Uterus (tissue), 3 donors: ENCODE measurements at regions not wholly inside any gene's neighbourhood (a gene's known extent, or its start where the extent isn't known, plus 50 kb on each side); places are given as distances from the start of the nearest gene placed in this dataset.

Experiments
- DNase-seq, 2 donors: peaks; one replicate each; pipeline ENCODE4 v3.0.0-alpha.2; 2019 to 2020
- H3K27ac ChIP-seq, 2 donors: fragments of 200-600 bp; sonication (generic); 1 replicate in 1 of 2; 2 replicates in 1 of 2; pipeline ENCODE4 v1.5.1; 2016 to 2018
- H3K27me3 ChIP-seq, 2 donors: fragments of 200-600 bp; sonication (generic); one replicate each; pipeline ENCODE4 v1.5.1; 2018 to 2019; ENCODE audit warnings: control low read depth in 1 of 2
- H3K36me3 ChIP-seq, 2 donors: fragments of 200-600 bp; sonication (generic); one replicate each; pipeline ENCODE4 v1.5.1; 2019; ENCODE audit warnings: control low read depth in 1 of 2
- H3K4me1 ChIP-seq, 2 donors: fragments of 200-600 bp; sonication (generic); one replicate each; pipeline ENCODE4 v1.5.1; 2018 to 2019; ENCODE audit warnings: control low read depth in 1 of 2
- H3K4me3 ChIP-seq, 2 donors: fragments of 200-600 bp; sonication (generic); 1 replicate in 1 of 2; 2 replicates in 1 of 2; pipeline ENCODE4 v1.5.1; 2018 to 2019; ENCODE audit warnings: mild to moderate bottlenecking in 1 of 2
- H3K9me3 ChIP-seq, 2 donors: fragments of 200-600 bp; sonication (generic); one replicate each; pipeline ENCODE4 v1.5.1; 2019; ENCODE audit warnings: control low read depth in 1 of 2
- POLR2A ChIP-seq, 2 donors: fragments of 450-650 bp; IDR thresholded peaks; one replicate each; pipeline ENCODE4 v1.6.1; 2016; ENCODE audit warnings: antibody characterized with exemption in 2 of 2, mild to moderate bottlenecking in 1 of 2, moderate library complexity in 1 of 2
- intact Hi-C: fragments of 100-400 bp; cut with DNase I; formaldehyde crosslinking; loops from one replicate; pipeline ENCODE4 v1.15.1; 2023; ENCODE audit warnings: low total_unique reads
- TF ChIP-seq, protein P1 (sequence below), 4 experiments: fragments of 200-600 bp in 2 of 4; fragments of 450-650 bp in 2 of 4; sonication (generic) in 2 of 4; IDR thresholded peaks; one replicate each; pipeline ENCODE4 v1.5.1; 2016 to 2019; ENCODE audit warnings: antibody characterized with exemption in 4 of 4, mild to moderate bottlenecking in 2 of 4, moderate library complexity in 1 of 4
- donor health status: DM: yes; HTN: yes; CAD: no.

DNA sequence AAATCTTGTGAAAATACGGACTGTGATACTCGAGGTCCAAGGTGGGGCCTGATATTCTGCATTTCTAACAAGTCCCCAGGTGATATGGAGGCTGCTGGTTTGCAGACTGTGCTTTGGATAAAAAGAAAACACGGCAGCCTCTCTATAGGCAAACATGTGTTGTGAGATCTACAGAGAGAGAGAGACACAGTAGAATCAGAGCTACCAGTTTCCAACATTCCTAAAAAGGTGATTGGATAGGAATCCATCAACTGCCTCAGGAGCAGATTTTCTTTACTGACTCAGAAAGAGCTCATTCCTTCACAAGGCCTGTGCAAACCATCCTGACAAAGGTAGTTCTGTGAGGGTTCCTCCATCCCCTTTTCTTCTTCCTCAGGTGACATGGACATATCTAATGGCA lies 651.6 kb upstream of the CAMK1G start:
- no peaks in the 10 kb centered on the region for H3K4me1 ChIP-seq
- intact Hi-C loops, result no loop called here
- no peaks in the 10 kb centered on the region for H3K27me3 ChIP-seq
- TF ChIP-seq, protein P1, sequence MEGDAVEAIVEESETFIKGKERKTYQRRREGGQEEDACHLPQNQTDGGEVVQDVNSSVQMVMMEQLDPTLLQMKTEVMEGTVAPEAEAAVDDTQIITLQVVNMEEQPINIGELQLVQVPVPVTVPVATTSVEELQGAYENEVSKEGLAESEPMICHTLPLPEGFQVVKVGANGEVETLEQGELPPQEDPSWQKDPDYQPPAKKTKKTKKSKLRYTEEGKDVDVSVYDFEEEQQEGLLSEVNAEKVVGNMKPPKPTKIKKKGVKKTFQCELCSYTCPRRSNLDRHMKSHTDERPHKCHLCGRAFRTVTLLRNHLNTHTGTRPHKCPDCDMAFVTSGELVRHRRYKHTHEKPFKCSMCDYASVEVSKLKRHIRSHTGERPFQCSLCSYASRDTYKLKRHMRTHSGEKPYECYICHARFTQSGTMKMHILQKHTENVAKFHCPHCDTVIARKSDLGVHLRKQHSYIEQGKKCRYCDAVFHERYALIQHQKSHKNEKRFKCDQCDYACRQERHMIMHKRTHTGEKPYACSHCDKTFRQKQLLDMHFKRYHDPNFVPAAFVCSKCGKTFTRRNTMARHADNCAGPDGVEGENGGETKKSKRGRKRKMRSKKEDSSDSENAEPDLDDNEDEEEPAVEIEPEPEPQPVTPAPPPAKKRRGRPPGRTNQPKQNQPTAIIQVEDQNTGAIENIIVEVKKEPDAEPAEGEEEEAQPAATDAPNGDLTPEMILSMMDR (IDR thresholded peaks at IDR 0.05), result no peak
- no peak for TF ChIP-seq POLR2A (IDR thresholded peaks at IDR 0.05)
- no peak overlapping the region for H3K27ac ChIP-seq
- DNase-seq, result no peak
- no peaks in the 10 kb centered on the region for H3K36me3 ChIP-seq
- H3K4me3 ChIP-seq, result no peak overlapping the region
- no peaks in the 10 kb centered on the region for H3K9me3 ChIP-seq

DNA sequence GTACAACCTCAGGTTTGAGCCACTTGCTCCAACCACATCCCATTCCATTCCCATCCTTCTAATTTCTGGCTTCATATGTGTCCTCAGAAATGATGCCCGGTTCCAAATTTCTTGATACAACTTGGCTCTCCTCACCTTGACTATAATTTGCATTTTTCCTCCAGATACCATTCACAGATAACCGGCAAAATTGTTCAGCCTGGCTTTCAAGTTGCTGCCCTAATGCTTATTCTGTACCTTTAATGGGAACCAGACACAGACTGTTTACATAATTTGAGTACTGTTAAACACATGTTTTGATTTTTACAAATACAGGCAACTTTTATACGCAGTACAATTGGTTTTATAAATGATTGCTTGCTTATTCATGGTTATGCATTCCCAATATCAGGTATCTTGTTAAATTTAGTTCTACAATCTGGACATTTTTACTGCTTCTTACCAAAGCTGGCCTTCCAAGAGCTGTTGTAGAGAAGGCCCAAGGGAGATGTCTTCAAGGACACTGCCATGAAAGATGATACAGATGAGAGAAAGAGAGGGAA lies 649.5 kb upstream of the CAMK1G start:
- Histone ChIP-seq H3K4me1 (no peaks in the 10 kb centered on the region), H3K27ac (no peak overlapping the region), H3K9me3 (no peaks in the 10 kb centered on the region), H3K27me3 (no peaks in the 10 kb centered on the region), H3K36me3 (no peaks in the 10 kb centered on the region), H3K4me3 (no peak overlapping the region)
- no peak for TF ChIP-seq POLR2A (IDR thresholded peaks at IDR 0.05)
- TF ChIP-seq, protein P1 (IDR thresholded peaks at IDR 0.05), result no peak
- intact Hi-C loops, result no loop called here
- no peak for DNase-seq

DNA sequence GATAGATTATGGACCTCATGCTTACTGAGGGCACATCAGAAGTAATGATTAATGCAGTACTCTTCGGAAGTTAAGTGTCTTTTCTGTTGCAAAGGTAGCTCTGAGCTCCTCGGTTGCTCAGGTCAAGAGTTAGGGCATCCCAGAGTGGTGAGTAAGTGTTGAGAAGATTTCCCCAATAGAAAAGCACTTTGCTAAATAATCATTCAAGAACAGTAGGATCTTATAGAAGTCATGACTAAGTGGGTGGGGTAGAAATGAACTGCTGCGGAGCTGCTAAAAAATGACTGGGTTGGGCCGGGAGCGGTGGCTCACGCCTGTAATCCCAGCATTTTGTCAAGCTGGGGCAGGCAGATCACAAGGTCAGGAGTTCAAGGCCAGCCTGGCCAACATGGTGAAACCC lies 648.6 kb upstream of the CAMK1G start:
- no peak for DNase-seq
- intact Hi-C loops, result no loop called here
- H3K36me3 ChIP-seq, result no peaks in the 10 kb centered on the region
- no peaks in the 10 kb centered on the region for H3K27me3 ChIP-seq
- no peak overlapping the region for H3K4me3 ChIP-seq
- H3K27ac ChIP-seq, result no peak overlapping the region
- no peak for TF ChIP-seq POLR2A (IDR thresholded peaks at IDR 0.05)
- TF ChIP-seq, protein P1 (IDR thresholded peaks at IDR 0.05), result no peak
- H3K4me1 ChIP-seq, result no peaks in the 10 kb centered on the region
- H3K9me3 ChIP-seq, result no peaks in the 10 kb centered on the region

DNA sequence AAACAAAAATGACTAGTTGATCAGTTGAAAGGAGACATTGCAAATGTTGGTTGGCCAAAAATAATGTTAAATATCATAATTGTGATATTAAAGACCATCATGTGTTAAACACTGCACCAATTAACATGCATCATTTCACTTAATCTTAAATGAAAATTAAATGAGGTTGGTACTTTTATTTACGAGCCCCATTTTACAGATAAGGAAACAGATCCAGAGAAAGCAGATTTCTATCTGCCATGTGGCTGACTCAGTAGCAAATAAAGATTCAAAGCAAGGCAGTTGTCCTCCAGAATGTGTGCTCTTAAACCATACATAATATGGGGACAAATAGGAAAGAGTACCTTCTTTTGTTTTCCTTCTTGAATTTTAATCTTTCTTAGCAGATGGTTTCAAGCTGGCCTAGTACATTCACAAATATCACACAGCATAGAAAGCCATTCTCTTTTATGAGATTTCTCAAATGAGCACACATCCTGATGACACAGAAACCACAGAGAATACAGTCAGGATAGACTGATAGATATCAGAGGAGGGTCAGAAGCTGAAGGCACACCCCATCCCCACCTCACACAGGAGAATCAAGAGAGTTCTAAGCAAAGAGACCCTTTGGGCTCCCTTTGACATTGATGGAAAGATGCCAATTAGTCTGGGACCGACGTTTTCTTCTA lies 647.9 kb upstream of the CAMK1G start:
- Histone ChIP-seq H3K27ac (no peak overlapping the region), H3K27me3 (no peaks in the 10 kb centered on the region), H3K4me1 (no peaks in the 10 kb centered on the region), H3K4me3 (no peak overlapping the region), H3K36me3 (no peaks in the 10 kb centered on the region), H3K9me3 (no peaks in the 10 kb centered on the region)
- DNase-seq, result no peak
- intact Hi-C loops, result no loop called here
- TF ChIP-seq, protein P1 (IDR thresholded peaks at IDR 0.05), result no peak
- TF ChIP-seq POLR2A (IDR thresholded peaks at IDR 0.05), result no peak

DNA sequence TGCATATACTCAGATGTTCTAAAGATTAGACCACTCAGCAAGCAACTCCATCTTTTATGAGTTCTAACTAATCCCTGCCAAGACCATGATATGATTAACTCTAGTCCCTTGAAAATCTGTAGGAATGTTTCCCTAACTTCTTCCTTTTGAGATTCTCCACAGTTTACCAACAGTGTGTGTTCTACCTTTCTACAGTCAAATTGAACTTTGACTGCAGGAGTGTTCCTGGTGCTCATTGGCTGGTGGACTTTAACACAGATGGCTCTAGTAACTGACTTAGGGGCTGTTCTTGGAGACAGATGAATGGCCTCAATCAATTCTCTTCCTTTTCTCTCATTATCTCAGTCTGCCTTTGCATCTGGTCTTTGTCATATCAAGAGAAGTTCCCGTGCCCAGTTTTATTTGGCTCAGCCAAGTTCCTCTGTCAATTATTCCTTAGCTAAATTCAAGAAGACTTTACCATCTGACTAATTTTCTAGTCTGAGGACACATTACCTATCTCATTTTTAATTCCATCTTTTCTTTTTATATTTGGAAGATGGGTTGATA lies 643.9 kb upstream of the CAMK1G start:
- H3K36me3 ChIP-seq, result no peaks in the 10 kb centered on the region
- no peak for DNase-seq
- no peaks in the 10 kb centered on the region for H3K9me3 ChIP-seq
- no peak overlapping the region for H3K27ac ChIP-seq
- intact Hi-C loops, result no loop called here
- H3K27me3 ChIP-seq, result no peaks in the 10 kb centered on the region
- H3K4me1 ChIP-seq, result no peaks in the 10 kb centered on the region
- H3K4me3 ChIP-seq, result no peak overlapping the region
- no peak for TF ChIP-seq POLR2A (IDR thresholded peaks at IDR 0.05)
- TF ChIP-seq, protein P1 (IDR thresholded peaks at IDR 0.05), result no peak
